ENCODE measurements at regions not wholly inside any gene's neighbourhood (a gene's known extent, or its start where the extent isn't known, plus 50 kb on each side); places are given as distances from the start of the nearest gene placed in this dataset.

DNA sequence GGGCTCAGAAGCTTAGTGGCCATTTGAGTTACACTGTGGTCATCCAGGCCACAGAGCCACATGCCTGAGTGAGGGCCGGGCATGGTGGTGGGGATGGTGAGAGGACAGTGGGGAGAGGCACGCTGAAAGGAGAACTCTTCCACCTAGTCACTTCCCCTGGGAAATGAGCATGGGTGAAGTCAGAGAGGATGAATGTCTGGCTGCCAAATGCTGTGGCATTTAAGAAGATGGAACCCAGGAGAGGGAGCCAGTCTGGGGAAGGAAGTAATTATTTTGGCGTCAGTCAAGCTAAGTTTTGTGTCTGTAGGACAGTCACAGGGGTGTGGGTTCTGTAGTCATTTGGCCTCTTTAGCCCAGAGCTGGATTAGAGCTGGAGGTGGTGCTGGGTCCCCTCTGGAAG lies 86.0 kb upstream of the PODXL start:
- Histone ChIP-seq H3K9ac (ENCODE audit: insufficient read depth in 1 of 2, low read depth in 2 of 2, low read length in 2 of 2) (no peak overlapping the region), H3K27me3 (ENCODE audit: control insufficient read depth in 2 of 2, insufficient read depth in 2 of 2, low read length in 2 of 2) (peaks cover 36 to 79% of the 10 kb centered on the region in 2 experiments), H3K4me2 (ENCODE audit: insufficient read depth, low read length) (no peak overlapping the region), H3K4me3 (no peak overlapping the region), H3K27ac (ENCODE audit: extremely low read depth, low read depth, low read length) (no peak overlapping the region), H3K36me3 (ENCODE audit: control insufficient read depth, insufficient read depth, low read length) (no peaks in the 10 kb centered on the region), H4K20me1 (replicated peaks; ENCODE audit: control insufficient read depth, insufficient read depth, low read length) (peaks cover under 1% of the 10 kb centered on the region; the same call in 1 of the 2 replicates), H3K79me2 (ENCODE audit: control insufficient read depth, insufficient read depth, low read length) (no peaks in the 10 kb centered on the region), H3K9me3 (replicated peaks; ENCODE audit: control insufficient read depth, insufficient read depth, low read depth, low read length) (no peaks in the 10 kb centered on the region; the same call in 1 of the 2 replicates), H3K4me1 (replicated peaks in 1 of 2; ENCODE audit: control insufficient read depth in 2 of 2, insufficient read depth in 2 of 2, low read length in 2 of 2) (no peaks in the 10 kb centered on the region), H2AFZ (ENCODE audit: low read depth, low read length) (no peak overlapping the region), H3K9me1 (ENCODE audit: control insufficient read depth, insufficient read depth, low read length) (no peaks in the 10 kb centered on the region)
- BruUV-seq (replicated peaks) = no TSS peak
- ATAC-seq (no peak), FAIRE-seq (no peak), DNase-seq (ENCODE audit: extremely low read depth in 1 of 4, low spot score in 3 of 4) (no peak)
- POLR2A ChIA-PET = no interaction called here
- WGBS (ENCODE audit: insufficient coverage, low coverage, missing lambda C conversion rate) = 2% methylated on average over 3 of the region's 3 CpGs
- intact Hi-C loops (cut with micrococcal nuclease) (no loop called here), in situ Hi-C loops (cut with MboI) (no loop called here)
- TF ChIP-seq MAFG (tag; conservative IDR thresholded peaks at IDR 0.05) (no peak), SREBF1 (IDR thresholded peaks at IDR 0.05; ENCODE audit: borderline replicate concordance, low read depth, low read length) (no peak), MCM3 (IDR thresholded peaks at IDR 0.05) (no peak), PRMT5 (CRISPR knock-in tag; IDR thresholded peaks at IDR 0.05) (no peak), GATAD2A (IDR thresholded peaks at IDR 0.05) (no peak), TFE3 (CRISPR knock-in tag; IDR thresholded peaks at IDR 0.05) (no peak), FOXJ3 (CRISPR knock-in tag; IDR thresholded peaks at IDR 0.05) (no peak), THRAP3 (IDR thresholded peaks at IDR 0.05; ENCODE audit: borderline replicate concordance) (no peak), THAP7 (CRISPR knock-in tag; IDR thresholded peaks at IDR 0.05) (no peak), CLOCK (CRISPR knock-in tag; IDR thresholded peaks at IDR 0.05; ENCODE audit: borderline replicate concordance) (no peak), ZBTB33 (CRISPR knock-in tag; IDR thresholded peaks at IDR 0.05) (no peak)
- TF ChIP-seq, protein P1, sequence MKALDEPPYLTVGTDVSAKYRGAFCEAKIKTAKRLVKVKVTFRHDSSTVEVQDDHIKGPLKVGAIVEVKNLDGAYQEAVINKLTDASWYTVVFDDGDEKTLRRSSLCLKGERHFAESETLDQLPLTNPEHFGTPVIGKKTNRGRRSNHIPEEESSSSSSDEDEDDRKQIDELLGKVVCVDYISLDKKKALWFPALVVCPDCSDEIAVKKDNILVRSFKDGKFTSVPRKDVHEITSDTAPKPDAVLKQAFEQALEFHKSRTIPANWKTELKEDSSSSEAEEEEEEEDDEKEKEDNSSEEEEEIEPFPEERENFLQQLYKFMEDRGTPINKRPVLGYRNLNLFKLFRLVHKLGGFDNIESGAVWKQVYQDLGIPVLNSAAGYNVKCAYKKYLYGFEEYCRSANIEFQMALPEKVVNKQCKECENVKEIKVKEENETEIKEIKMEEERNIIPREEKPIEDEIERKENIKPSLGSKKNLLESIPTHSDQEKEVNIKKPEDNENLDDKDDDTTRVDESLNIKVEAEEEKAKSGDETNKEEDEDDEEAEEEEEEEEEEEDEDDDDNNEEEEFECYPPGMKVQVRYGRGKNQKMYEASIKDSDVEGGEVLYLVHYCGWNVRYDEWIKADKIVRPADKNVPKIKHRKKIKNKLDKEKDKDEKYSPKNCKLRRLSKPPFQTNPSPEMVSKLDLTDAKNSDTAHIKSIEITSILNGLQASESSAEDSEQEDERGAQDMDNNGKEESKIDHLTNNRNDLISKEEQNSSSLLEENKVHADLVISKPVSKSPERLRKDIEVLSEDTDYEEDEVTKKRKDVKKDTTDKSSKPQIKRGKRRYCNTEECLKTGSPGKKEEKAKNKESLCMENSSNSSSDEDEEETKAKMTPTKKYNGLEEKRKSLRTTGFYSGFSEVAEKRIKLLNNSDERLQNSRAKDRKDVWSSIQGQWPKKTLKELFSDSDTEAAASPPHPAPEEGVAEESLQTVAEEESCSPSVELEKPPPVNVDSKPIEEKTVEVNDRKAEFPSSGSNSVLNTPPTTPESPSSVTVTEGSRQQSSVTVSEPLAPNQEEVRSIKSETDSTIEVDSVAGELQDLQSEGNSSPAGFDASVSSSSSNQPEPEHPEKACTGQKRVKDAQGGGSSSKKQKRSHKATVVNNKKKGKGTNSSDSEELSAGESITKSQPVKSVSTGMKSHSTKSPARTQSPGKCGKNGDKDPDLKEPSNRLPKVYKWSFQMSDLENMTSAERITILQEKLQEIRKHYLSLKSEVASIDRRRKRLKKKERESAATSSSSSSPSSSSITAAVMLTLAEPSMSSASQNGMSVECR (CRISPR knock-in tag; IDR thresholded peaks at IDR 0.05) = no peak
- CTCF ChIA-PET (ENCODE audit: low intra/inter-chr PET ratio) = no interaction called here
